HUES6 (cell line): ENCODE measurements at regions not wholly inside any gene's neighbourhood (a gene's known extent, or its start where the extent isn't known, plus 50 kb on each side); places are given as distances from the start of the nearest gene placed in this dataset.

Source experiments
- H3K27ac ChIP-seq: 2 replicates; pipeline ENCODE4 v1.7.0; 2013; ENCODE audit warnings: low read depth, mild to moderate bottlenecking, low read length, inconsistent platforms
- H3K27me3 ChIP-seq: 2 replicates; pipeline ENCODE4 v1.6.1; 2013; ENCODE audit warnings: low read length; ENCODE audit not compliant: control insufficient read depth, insufficient read depth
- H3K36me3 ChIP-seq: 2 replicates; pipeline ENCODE4 v1.6.1; 2013; ENCODE audit warnings: low read length; ENCODE audit not compliant: control insufficient read depth, insufficient read depth
- H3K4me1 ChIP-seq: 2 replicates; pipeline ENCODE4 v1.6.1; 2013; ENCODE audit warnings: low read length; ENCODE audit not compliant: control insufficient read depth, insufficient read depth
- H3K4me3 ChIP-seq: 2 replicates; pipeline ENCODE4 v1.5.1; 2013; ENCODE audit warnings: low read depth, low read length
- H3K9ac ChIP-seq: one replicate; pipeline ENCODE4 v1.6.1; 2013; ENCODE audit warnings: mild to moderate bottlenecking, low read length
- H3K9me3 ChIP-seq: 2 replicates; pipeline ENCODE4 v1.6.1; 2013; ENCODE audit warnings: low read depth, low read length; ENCODE audit not compliant: control insufficient read depth, insufficient read depth

DNA sequence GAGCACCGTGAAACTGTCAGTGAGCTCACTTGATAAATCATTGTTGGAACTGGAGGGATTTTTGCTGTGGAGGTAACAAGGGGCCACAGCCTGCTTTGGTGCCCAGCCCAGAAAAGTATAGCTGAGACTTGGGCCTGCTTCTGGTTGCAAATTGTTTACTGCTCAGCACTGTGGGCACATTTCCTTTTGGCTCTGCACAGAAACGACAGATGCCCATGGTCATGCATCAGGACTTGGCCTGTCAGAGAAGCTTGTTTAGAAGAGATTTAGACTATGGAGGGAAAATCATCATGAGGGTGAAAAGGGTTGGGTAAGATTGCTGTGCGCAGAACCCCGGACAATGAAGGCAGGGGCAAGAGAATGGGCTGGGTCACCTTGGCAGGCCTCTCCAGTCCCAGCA lies 286.1 kb upstream of the CTNNB1 start:
- no peaks in the 10 kb centered on the region for H3K4me1 ChIP-seq
- H3K4me3 ChIP-seq: no peak overlapping the region
- H3K9ac ChIP-seq: no peak overlapping the region
- no peaks in the 10 kb centered on the region for H3K27me3 ChIP-seq
- H3K9me3 ChIP-seq: no peaks in the 10 kb centered on the region
- H3K27ac ChIP-seq: no peak overlapping the region
- no peaks in the 10 kb centered on the region; the same call in 1 of the 2 replicates for H3K36me3 ChIP-seq

DNA sequence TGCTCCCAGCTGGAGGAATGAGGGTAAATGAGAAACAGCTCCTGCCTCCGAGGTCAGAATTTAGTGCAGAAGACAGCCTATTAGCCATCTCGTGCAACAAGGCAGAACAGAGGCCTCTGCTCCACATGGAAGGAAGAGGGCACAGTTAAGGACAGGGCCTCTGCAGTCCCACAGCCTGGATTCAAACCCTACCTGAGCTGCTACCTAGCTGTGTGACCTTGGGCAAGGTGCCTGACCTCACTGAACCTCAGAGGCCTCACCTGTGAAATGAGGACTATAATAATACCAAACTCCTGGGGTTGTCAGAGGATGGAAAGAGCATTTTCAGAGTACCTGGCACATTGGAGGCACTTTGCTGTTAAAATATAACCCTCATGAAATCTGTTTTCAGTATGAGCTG lies 285.7 kb upstream of the CTNNB1 start:
- H3K9me3 ChIP-seq: no peaks in the 10 kb centered on the region
- no peak overlapping the region for H3K9ac ChIP-seq
- H3K4me1 ChIP-seq: peaks cover 4% of the 10 kb centered on the region; the same call in 1 of the 2 replicates
- H3K4me3 ChIP-seq: no peak overlapping the region
- no peak overlapping the region for H3K27ac ChIP-seq
- H3K36me3 ChIP-seq: no peaks in the 10 kb centered on the region; the same call in 1 of the 2 replicates
- H3K27me3 ChIP-seq: no peaks in the 10 kb centered on the region

DNA sequence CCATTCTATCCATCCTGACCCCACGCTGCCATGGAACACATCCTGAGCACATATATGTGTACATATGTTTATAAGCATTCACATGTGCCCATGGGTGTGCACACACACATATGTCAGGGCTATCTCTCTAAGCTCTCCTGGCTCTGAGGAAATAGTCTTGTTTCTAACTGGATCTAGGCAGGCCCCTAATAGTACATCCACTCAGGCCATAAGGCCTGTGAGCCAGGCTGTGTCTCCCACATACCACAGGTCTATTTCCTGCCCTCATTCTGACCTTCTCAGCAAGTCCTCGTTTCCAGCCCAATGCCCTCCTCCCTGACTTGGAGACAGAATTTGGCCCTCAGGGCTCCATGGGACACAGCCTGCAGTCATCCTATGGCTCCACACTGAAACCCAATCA lies 284.8 kb upstream of the CTNNB1 start:
- H3K4me3 ChIP-seq: no peak overlapping the region
- no peaks in the 10 kb centered on the region for H3K27me3 ChIP-seq
- no peaks in the 10 kb centered on the region for H3K9me3 ChIP-seq
- peaks cover 9% of the 10 kb centered on the region for H3K4me1 ChIP-seq
- no peak overlapping the region for H3K9ac ChIP-seq
- no peaks in the 10 kb centered on the region; the same call in 1 of the 2 replicates for H3K36me3 ChIP-seq
- no peak overlapping the region for H3K27ac ChIP-seq

- Histone ChIP-seq H3K9me3 (no peaks in the 10 kb centered on the region), H3K27ac (no peak overlapping the region), H3K9ac (no peak overlapping the region), H3K4me1 (peaks cover 16% of the 10 kb centered on the region), H3K27me3 (no peaks in the 10 kb centered on the region), H3K36me3 (no peaks in the 10 kb centered on the region; the same call in 1 of the 2 replicates), H3K4me3 (no peak overlapping the region)
Observed at GRCh38 chr3:40915346-40915865, 283.9 kb upstream of the CTNNB1 start.

DNA sequence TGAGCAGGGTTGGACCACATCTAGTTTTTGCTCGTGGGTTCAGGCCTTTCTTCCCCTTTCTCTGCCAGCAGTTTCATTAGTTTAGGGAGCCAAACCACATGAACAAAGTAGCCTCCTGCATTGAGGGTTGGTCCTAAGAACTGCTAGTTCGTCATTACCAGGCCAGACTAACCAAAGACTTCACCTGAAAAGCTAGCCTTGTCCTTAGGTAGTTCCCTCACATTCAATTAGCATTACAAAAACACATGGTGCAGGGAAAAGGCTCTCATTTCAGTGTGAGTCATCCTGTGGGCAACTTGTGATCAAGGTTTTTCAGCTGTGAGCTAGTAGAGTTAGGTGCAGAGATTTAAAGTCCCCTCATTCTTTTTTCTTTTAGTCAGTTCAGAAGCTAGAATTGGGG lies 279.3 kb upstream of the CTNNB1 start:
- no peaks in the 10 kb centered on the region for H3K27me3 ChIP-seq
- no peak overlapping the region for H3K27ac ChIP-seq
- H3K4me3 ChIP-seq: no peak overlapping the region
- peaks cover 10% of the 10 kb centered on the region for H3K9me3 ChIP-seq
- H3K4me1 ChIP-seq: peaks cover 23% of the 10 kb centered on the region
- no peaks in the 10 kb centered on the region for H3K36me3 ChIP-seq
- H3K9ac ChIP-seq: no peak overlapping the region

- Histone ChIP-seq H3K4me1 (peaks cover 35% of the 10 kb centered on the region), H3K36me3 (no peaks in the 10 kb centered on the region), H3K9me3 (peaks cover 10% of the 10 kb centered on the region), H3K9ac (no peak overlapping the region), H3K27me3 (no peaks in the 10 kb centered on the region), H3K27ac (no peak overlapping the region), H3K4me3 (no peak overlapping the region)
Observed at GRCh38 chr3:40921251-40921650, 278.1 kb upstream of the CTNNB1 start.

- Histone ChIP-seq H3K9ac (no peak overlapping the region), H3K9me3 (peaks cover 10% of the 10 kb centered on the region), H3K27ac (no peak overlapping the region), H3K36me3 (no peaks in the 10 kb centered on the region), H3K27me3 (no peaks in the 10 kb centered on the region), H3K4me3 (no peak overlapping the region), H3K4me1 (peaks cover 35% of the 10 kb centered on the region)
Observed at GRCh38 chr3:40923143-40923542, 276.2 kb upstream of the CTNNB1 start.

GRCh38 chr3:40923651-40924050 lies 275.7 kb upstream of the CTNNB1 start:
- Histone ChIP-seq H3K9ac (no peak overlapping the region), H3K9me3 (peaks cover 10% of the 10 kb centered on the region), H3K27me3 (no peaks in the 10 kb centered on the region), H3K4me3 (no peak overlapping the region), H3K4me1 (peaks cover 31% of the 10 kb centered on the region), H3K27ac (no peak overlapping the region), H3K36me3 (no peaks in the 10 kb centered on the region)

DNA sequence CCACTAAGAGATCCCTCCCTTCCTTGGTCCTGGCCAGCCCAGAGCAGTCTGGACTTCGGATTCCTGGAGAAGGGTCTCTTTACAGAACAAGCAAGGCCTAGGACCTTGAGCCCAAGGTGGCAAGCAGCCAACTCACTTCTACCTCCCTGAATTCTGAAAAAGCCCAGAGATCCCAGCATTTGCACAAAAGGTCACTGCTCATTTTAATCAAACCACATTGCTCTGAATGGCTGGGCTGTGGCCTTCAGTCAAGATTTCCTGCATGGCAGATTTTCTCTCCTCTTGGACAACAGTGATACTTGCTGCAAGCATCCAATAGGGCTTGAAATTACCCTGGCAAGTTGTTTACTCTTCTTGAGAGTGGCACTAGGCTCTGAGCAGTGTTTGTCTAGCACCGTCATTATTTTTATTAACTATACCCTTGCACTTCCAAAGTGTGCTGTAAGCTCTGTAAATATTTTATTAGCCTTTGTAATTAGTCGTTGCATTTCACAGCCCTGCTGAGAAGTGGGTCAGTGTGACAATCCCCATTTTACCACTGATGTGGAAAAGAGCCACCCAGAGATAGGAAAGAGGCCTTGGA lies 274.7 kb upstream of the CTNNB1 start:
- Histone ChIP-seq H3K27ac (no peak overlapping the region), H3K36me3 (no peaks in the 10 kb centered on the region), H3K9ac (no peak overlapping the region), H3K4me3 (no peak overlapping the region), H3K4me1 (peaks cover 25% of the 10 kb centered on the region), H3K27me3 (no peaks in the 10 kb centered on the region), H3K9me3 (peaks cover 10% of the 10 kb centered on the region)

- peaks cover 21% of the 10 kb centered on the region for H3K4me1 ChIP-seq
- no peaks in the 10 kb centered on the region for H3K36me3 ChIP-seq
- no peaks in the 10 kb centered on the region for H3K27me3 ChIP-seq
- no peak overlapping the region for H3K9ac ChIP-seq
- H3K4me3 ChIP-seq: no peak overlapping the region
- H3K9me3 ChIP-seq: peaks cover 10% of the 10 kb centered on the region
- no peak overlapping the region for H3K27ac ChIP-seq
Observed at GRCh38 chr3:40925231-40925630, 274.1 kb upstream of the CTNNB1 start.

- Histone ChIP-seq H3K27ac (no peak overlapping the region), H3K9me3 (no peaks in the 10 kb centered on the region), H3K4me3 (no peak overlapping the region), H3K36me3 (no peaks in the 10 kb centered on the region), H3K4me1 (peaks cover 11% of the 10 kb centered on the region), H3K9ac (no peak overlapping the region), H3K27me3 (no peaks in the 10 kb centered on the region)
Observed at GRCh38 chr3:40930131-40930538, 269.2 kb upstream of the CTNNB1 start.
